ENCODE measurements at regions not wholly inside any gene's neighbourhood (a gene's known extent, or its start where the extent isn't known, plus 50 kb on each side); places are given as distances from the start of the nearest gene placed in this dataset.

DNA sequence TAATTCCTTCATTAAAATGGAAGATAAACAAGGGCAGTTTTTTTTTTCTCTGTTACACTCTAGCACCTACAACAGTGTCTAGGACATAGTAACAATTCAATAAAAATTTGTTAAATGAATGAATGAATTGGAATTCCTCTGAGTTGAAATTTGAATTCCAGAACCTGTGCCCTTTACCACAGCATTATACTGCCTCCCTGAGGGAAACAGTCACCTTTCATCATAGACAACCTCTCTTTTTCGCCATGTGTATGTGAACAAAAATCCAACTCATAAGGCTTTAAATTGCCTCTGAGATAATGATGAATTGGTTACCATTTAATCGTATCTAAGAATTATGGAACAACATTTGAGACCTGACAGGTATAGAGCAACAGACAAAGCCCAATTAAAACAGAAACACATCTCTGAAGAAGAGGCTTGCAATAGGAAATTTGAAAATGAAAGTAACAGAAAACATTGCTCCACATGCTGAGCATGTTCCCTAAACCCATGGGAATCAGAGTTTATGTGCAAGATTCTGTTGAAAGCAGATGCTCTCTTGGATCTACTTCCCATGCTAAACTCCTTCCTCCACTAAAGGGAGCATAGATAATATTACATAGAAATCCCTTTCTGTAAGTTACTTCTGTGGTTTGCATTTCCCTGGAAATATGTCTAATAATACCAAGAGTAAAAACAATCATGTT, 657.8 kb downstream of the GALC start:
- no peak for ATAC-seq (ENCODE audit: low read depth)
- Mint-ChIP-seq H3K27me3 (no peaks in the 10 kb centered on the region), H3K4me1 (no peaks in the 10 kb centered on the region), H3K4me3 (no peak overlapping the region), H3K27ac (no peak overlapping the region), H3K36me3 (ENCODE audit: low read depth) (no peaks in the 10 kb centered on the region), H3K9me3 (no peaks in the 10 kb centered on the region)
- TF ChIP-seq, protein P1, sequence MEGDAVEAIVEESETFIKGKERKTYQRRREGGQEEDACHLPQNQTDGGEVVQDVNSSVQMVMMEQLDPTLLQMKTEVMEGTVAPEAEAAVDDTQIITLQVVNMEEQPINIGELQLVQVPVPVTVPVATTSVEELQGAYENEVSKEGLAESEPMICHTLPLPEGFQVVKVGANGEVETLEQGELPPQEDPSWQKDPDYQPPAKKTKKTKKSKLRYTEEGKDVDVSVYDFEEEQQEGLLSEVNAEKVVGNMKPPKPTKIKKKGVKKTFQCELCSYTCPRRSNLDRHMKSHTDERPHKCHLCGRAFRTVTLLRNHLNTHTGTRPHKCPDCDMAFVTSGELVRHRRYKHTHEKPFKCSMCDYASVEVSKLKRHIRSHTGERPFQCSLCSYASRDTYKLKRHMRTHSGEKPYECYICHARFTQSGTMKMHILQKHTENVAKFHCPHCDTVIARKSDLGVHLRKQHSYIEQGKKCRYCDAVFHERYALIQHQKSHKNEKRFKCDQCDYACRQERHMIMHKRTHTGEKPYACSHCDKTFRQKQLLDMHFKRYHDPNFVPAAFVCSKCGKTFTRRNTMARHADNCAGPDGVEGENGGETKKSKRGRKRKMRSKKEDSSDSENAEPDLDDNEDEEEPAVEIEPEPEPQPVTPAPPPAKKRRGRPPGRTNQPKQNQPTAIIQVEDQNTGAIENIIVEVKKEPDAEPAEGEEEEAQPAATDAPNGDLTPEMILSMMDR (IDR thresholded peaks at IDR 0.05): no peak
- ChIA-PET CTCF (no interaction called here), POLR2A (no interaction called here)
- DNase-seq: no peak
- intact Hi-C loops (cut with micrococcal nuclease): no loop called here

DNA sequence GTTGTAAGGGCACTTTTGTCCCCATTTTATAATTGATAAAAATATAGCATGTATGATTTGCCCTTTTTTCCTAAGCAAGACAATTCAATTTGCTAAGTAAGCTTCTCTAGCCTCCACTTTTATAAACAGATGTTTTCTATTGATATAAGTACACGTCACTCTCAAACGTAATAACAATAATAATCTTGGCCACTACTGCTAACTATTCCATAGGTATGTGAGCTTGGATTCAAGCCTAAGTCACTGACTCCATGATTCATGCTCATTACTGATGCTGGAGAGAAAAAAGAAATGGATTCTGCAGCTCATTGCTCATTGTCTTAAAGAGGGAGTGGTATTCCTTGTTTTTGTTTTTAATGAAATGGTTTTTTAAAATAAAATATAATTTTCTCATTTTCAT, 661.0 kb downstream of the GALC start:
- Mint-ChIP-seq H3K27me3 (no peaks in the 10 kb centered on the region), H3K9me3 (peaks cover 2% of the 10 kb centered on the region), H3K36me3 (ENCODE audit: low read depth) (no peaks in the 10 kb centered on the region), H3K4me1 (no peaks in the 10 kb centered on the region), H3K27ac (no peak overlapping the region), H3K4me3 (no peak overlapping the region)
- TF ChIP-seq, protein P1 (IDR thresholded peaks at IDR 0.05): no peak
- CTCF ChIA-PET: no interaction called here
- intact Hi-C loops (cut with micrococcal nuclease): no loop called here
- POLR2A ChIA-PET: no interaction called here
- ATAC-seq (ENCODE audit: low read depth) (no peak), DNase-seq (no peak)

DNA sequence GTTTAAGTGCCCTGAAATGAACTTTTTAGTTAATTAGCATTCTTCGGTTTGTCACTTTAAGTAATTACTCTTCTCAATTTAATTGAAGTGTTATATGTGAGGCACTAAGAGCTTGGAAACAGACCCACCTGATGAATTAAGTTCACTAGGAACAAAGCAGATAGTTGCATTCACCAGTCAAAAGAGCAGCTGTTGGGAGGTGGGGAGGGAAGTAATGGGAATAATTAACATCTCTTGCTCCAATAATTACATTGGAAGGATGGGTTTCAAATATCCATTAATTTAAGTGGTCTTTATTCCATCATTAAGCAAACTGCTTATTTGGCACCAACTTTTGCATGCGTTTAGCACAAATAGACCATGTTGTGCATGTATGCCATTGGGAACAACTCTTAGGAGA, 667.2 kb downstream of the GALC start:
- CTCF ChIA-PET: no interaction called here
- peaks cover 4% of the 10 kb centered on the region for H3K9me3 Mint-ChIP-seq
- no peaks in the 10 kb centered on the region for H3K27me3 Mint-ChIP-seq
- no peaks in the 10 kb centered on the region for H3K4me1 Mint-ChIP-seq
- DNase-seq (no peak), ATAC-seq (ENCODE audit: low read depth) (no peak)
- no peaks in the 10 kb centered on the region for H3K36me3 Mint-ChIP-seq (ENCODE audit: low read depth)
- POLR2A ChIA-PET: no interaction called here
- TF ChIP-seq, protein P1 (IDR thresholded peaks at IDR 0.05): no peak
- intact Hi-C loops (cut with micrococcal nuclease): no loop called here
- H3K4me3 Mint-ChIP-seq: no peak overlapping the region
- no peak overlapping the region for H3K27ac Mint-ChIP-seq

DNA sequence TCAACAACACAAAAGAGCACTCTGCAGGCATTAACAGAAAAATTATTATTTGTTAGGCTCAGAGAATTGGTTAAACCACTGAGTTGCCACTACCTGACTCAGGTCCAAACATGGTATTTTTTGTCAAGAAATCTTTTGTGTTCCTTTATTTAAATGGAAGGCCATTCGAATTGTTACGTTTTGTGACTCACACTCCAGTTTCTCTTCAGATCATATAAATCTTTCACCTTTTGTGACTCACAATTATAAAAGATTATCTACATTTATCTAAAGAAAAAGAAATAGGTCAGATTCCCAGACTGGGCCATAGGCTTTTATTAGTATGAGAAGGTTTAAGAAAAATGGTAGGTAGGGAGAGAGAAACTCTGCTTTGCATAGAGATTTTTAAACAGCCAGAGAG, 669.8 kb downstream of the GALC start:
- no peaks in the 10 kb centered on the region for H3K36me3 Mint-ChIP-seq (ENCODE audit: low read depth)
- intact Hi-C loops (cut with micrococcal nuclease): no loop called here
- DNase-seq (no peak), ATAC-seq (ENCODE audit: low read depth) (no peak)
- no peak overlapping the region for H3K27ac Mint-ChIP-seq
- no peak overlapping the region for H3K4me3 Mint-ChIP-seq
- CTCF ChIA-PET: no interaction called here
- no peaks in the 10 kb centered on the region for H3K27me3 Mint-ChIP-seq
- H3K9me3 Mint-ChIP-seq: peaks cover 3% of the 10 kb centered on the region
- no peaks in the 10 kb centered on the region for H3K4me1 Mint-ChIP-seq
- TF ChIP-seq, protein P1 (IDR thresholded peaks at IDR 0.05): no peak
- POLR2A ChIA-PET: no interaction called here

DNA sequence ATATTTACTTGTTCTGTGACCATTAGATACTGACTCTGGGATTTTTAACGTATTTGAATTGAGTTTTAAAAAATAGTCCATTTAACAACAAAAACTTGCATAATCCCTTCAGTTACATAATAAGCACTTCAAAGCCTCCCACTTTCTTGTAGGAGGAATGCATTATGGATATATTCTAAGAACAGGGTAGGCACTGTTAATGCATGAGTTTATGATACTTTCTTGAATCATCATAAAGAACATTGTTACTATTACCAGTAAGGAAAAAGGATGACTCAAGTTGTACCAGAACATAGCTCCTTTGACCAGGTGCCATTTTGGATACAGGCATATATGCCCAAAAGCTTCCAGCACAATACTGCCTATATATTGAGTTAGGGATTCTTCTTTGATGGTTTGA, 671.4 kb downstream of the GALC start:
- peaks cover 6% of the 10 kb centered on the region for H3K9me3 Mint-ChIP-seq
- H3K27me3 Mint-ChIP-seq: no peaks in the 10 kb centered on the region
- ChIA-PET CTCF (no interaction called here), POLR2A (no interaction called here)
- ATAC-seq (ENCODE audit: low read depth) (no peak), DNase-seq (no peak)
- intact Hi-C loops (cut with micrococcal nuclease): no loop called here
- no peaks in the 10 kb centered on the region for H3K4me1 Mint-ChIP-seq
- TF ChIP-seq, protein P1 (IDR thresholded peaks at IDR 0.05): no peak
- no peak overlapping the region for H3K27ac Mint-ChIP-seq
- H3K4me3 Mint-ChIP-seq: no peak overlapping the region
- no peaks in the 10 kb centered on the region for H3K36me3 Mint-ChIP-seq (ENCODE audit: low read depth)
